HPDE6-E6E7 (cell line): ENCODE measurements at regions not wholly inside any gene's neighbourhood (a gene's known extent, or its start where the extent isn't known, plus 50 kb on each side); places are given as distances from the start of the nearest gene placed in this dataset.
A peak's percentile ranks its signal among the peaks of the same experiment; 100 is the strongest.
"Not testable (repeated sequence)": the region's sequence is repeated elsewhere in the genome, so short reads cannot be mapped to it uniquely, and the experiment has no call there.

Experiments
- DNase-seq: peaks from one replicate; pipeline ENCODE4 v3.0.0; 2011; ENCODE audit warnings: missing footprints; ENCODE audit errors: extremely low spot score

GRCh38 chr4:164575861-164576260 lies 178.1 kb upstream of the SMIM31 start:
- DNase-seq: no peak

- no peak for DNase-seq
Observed at GRCh38 chr4:164579270-164579942, 174.5 kb upstream of the SMIM31 start.

- no peak for DNase-seq
Observed at GRCh38 chr4:164591666-164592065, 162.3 kb upstream of the SMIM31 start.

GRCh38 chr4:164595751-164596150 lies 158.2 kb upstream of the SMIM31 start:
- DNase-seq: no peak

GRCh38 chr4:164596318-164596878 lies 157.5 kb upstream of the SMIM31 start:
- DNase-seq: no peak

- DNase-seq: no peak
Observed at GRCh38 chr4:164596927-164597326, 157.0 kb upstream of the SMIM31 start.

GRCh38 chr4:164601653-164602052 lies 152.3 kb upstream of the SMIM31 start:
- no peak for DNase-seq

- not testable (repeated sequence) for DNase-seq
Observed at GRCh38 chr4:164605791-164606190, 148.1 kb upstream of the SMIM31 start.

- no peak for DNase-seq
Observed at GRCh38 chr4:164606478-164606877, 147.5 kb upstream of the SMIM31 start.

- DNase-seq: no peak
Observed at GRCh38 chr4:164613256-164613655, 140.7 kb upstream of the SMIM31 start.

- DNase-seq: no peak
Observed at GRCh38 chr4:164613792-164614191, 140.1 kb upstream of the SMIM31 start.

- DNase-seq: no peak
Observed at GRCh38 chr4:164614329-164614728, 139.6 kb upstream of the SMIM31 start.

- DNase-seq: no peak
Observed at GRCh38 chr4:164614999-164615398, 138.9 kb upstream of the SMIM31 start.

- no peak for DNase-seq
Observed at GRCh38 chr4:164615964-164616363, 138.0 kb upstream of the SMIM31 start.

- DNase-seq: no peak
Observed at GRCh38 chr4:164616961-164617360, 137.0 kb upstream of the SMIM31 start.

- no peak for DNase-seq
Observed at GRCh38 chr4:164617426-164617825, 136.5 kb upstream of the SMIM31 start.

- no peak for DNase-seq
Observed at GRCh38 chr4:164617911-164618310, 136.0 kb upstream of the SMIM31 start.

GRCh38 chr4:164621886-164622521 lies 131.9 kb upstream of the SMIM31 start:
- DNase-seq: peak; percentile 10

GRCh38 chr4:164623099-164623498 lies 130.8 kb upstream of the SMIM31 start:
- no peak for DNase-seq

- DNase-seq: no peak
Observed at GRCh38 chr4:164639001-164639400, 114.9 kb upstream of the SMIM31 start.

GRCh38 chr4:164648151-164648848 lies 105.6 kb upstream of the SMIM31 start:
- peak; percentile 72 for DNase-seq

- no peak for DNase-seq
Observed at GRCh38 chr4:164648849-164649212, 105.1 kb upstream of the SMIM31 start.

- DNase-seq: no peak
Observed at GRCh38 chr4:164659765-164660164, 94.2 kb upstream of the SMIM31 start.
